IPS DF 19.7 (cell line): ENCODE measurements at regions not wholly inside any gene's neighbourhood (a gene's known extent, or its start where the extent isn't known, plus 50 kb on each side); places are given as distances from the start of the nearest gene placed in this dataset.
"Not testable (repeated sequence)": the region's sequence is repeated elsewhere in the genome, so short reads cannot be mapped to it uniquely, and the experiment has no call there.

Experiments
- DNase-seq: peaks from one replicate; pipeline ENCODE4 v3.0.0-alpha.2; 2013; ENCODE audit warnings: low read depth, low spot score

DNA sequence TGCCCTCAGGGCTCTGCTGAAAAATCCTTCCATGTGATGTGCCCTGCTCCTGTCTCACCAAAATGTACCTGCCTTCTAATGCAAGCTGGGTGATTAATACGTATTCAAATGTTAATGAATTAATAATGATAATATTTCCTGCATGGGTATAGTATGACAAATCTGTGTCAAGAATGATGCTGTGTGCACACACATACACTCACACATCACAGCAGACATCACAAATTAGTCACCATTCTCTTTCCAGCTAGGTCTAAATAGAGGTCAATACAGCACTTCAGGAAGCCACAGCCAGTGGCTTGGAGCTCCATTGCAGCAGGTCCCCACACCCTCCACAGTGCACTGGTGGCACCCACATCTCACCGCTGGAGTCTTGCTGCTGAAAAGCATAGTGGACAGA is 681.2 kb upstream of the NRP1 start:
- no peak for DNase-seq

- no peak for DNase-seq
Measured at GRCh38 chr10:34013235-34013634, 678.8 kb upstream of the NRP1 start.

- DNase-seq: no peak
Measured at GRCh38 chr10:34010891-34011290, 676.4 kb upstream of the NRP1 start.

DNA sequence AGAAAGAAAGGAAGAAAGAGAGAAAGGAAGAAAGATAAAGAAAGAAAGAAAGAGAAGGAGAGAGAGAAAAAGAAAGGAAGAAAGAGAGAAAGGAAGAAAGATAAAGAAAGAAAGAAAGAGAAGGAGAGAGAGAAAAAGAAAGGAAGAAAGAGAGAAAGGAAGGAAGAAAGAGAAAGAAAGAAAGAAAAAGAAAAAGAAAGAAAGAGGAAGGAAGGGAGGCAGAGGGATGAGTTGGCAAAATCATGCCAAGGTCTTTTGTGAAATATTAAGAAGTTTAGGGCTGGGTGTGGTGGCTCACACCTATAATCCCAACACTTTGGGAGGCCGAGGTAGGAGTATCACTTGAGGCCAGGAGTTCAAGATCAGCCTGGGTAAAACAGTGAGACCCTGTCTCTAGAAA is 675.8 kb upstream of the NRP1 start:
- DNase-seq: not testable (repeated sequence)

DNA sequence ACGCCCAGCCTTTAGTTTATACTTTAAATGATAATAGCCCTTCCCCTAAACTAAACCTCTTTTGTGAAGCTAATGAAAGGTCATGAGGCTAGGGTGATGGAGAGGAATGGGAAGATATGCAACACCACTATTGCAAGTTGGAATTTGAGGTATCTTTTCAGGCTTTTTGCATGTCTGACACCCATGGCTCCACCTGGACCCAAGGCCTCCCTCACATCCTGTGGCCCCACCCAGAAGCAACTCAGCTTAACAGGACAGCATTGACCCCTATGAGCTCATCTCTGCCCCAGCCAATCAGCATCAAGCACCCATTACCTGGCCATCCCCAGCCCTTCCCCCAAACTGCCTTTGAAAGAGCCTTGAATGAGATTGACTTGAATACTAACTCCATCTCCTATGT is 674.2 kb upstream of the NRP1 start:
- DNase-seq: peak; percentile 82

- DNase-seq: no peak
Measured at GRCh38 chr10:34006471-34006870, 672.0 kb upstream of the NRP1 start.

- no peak for DNase-seq
Measured at GRCh38 chr10:34003561-34003960, 669.1 kb upstream of the NRP1 start.

GRCh38 chr10:34002896-34003295 is 668.4 kb upstream of the NRP1 start:
- DNase-seq: no peak

GRCh38 chr10:34001831-34002230 is 667.4 kb upstream of the NRP1 start:
- no peak for DNase-seq

GRCh38 chr10:34001087-34001580 is 666.7 kb upstream of the NRP1 start:
- DNase-seq: no peak

DNA sequence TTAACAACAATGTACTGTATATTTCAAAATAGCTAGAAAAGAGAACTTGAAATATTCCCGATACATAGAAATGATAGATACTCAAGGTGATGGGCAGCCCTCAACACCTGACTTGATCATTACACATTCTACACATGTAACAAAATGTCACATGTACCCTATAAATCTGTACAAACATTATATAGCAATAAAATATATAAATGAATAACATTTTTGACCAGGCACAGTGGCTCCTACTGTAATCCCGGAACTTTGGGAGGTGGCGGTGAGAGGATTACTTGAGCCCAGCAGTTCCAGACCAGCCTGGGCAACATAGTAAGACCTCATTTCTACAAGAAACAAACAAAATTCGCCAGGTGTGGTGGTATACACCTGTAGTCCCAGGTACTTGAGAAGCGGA is 659.5 kb upstream of the NRP1 start:
- DNase-seq: no peak

GRCh38 chr10:33991924-33992323 is 657.5 kb upstream of the NRP1 start:
- DNase-seq: no peak

DNA sequence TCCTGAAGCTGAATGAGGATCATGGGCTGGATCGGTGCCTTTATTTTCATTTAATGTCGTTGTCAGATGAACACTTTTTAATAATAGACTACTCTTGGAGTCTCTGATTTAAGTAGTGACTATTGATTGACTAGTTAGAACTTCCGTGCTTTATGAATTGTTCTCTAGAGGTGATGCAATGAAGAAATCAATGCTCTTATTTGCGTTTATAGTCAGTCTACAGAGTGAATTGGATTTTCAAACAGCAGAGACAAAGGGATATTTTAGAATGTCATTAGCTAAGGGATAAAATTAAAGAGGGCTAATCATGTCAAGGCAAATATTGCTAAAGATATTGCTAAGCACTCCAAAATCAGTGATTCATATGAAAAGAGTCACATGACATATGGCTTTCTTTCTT is 652.0 kb upstream of the NRP1 start:
- DNase-seq: no peak

DNA sequence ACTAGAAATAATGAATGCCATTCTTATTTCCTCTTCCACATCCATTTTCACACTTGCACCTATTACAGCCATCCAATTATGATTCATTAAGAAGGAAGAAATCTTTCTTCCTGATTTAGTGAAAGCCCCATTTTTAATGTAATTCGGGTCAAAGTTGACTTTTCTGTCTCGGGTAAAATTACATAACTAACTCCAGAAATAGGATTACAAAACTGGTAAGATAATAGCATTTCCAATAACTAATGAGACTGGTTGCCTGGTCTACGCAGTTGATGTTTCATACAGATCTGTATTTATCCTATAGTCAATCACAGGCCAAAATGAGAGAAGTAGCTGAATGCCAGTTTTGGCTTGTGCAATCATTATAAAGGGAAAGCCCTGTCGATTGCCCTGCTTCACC is 651.5 kb upstream of the NRP1 start:
- DNase-seq: no peak

- no peak for DNase-seq
Measured at GRCh38 chr10:33982995-33983394, 648.5 kb upstream of the NRP1 start.

- DNase-seq: no peak
Measured at GRCh38 chr10:33981301-33981700, 646.8 kb upstream of the NRP1 start.

DNA sequence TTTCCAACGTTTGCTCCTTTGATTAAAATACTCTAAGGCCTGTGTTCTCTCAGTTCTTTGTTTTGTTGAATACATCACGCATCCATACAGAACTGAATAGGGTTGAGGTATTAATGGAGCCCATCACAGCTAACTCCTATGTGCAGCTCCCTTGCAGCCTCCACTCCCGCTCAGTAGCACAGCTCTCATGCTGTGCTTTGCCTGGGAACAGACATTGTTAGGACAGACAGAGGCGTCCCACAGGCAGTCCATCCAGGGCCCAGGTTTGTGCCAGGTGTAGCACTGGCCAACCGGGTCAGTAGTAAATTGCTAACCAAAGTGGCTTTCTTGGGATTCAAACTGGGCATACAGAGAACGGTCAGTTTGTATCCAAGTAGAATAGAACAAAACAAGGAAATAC is 644.7 kb upstream of the NRP1 start:
- DNase-seq: no peak

GRCh38 chr10:33975481-33975880 is 641.0 kb upstream of the NRP1 start:
- no peak for DNase-seq

DNA sequence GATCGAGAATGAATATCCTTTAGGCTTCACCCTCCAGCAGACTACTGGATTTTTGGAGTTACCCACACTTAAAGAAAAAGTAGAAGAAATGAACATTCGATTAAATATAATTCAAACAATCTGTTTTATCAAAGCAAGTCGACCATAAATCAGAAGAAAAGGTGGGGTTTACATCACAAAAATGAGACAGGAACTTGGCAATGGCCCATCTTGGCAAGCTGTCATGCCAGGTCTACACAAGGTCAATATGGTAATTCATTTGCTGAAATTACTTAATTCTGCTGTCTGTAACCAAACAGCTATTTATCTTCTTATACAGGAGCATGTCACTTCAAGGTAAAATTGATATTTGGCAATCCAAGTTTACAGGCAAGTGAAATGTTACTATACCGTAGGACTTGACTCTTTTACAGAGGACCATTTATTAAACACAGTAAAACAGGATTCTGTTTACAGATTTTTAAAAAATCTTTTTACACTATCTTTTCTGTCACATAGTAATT is 640.6 kb upstream of the NRP1 start:
- no peak for DNase-seq

- DNase-seq: no peak
Measured at GRCh38 chr10:33968983-33969382, 634.5 kb upstream of the NRP1 start.

- no peak for DNase-seq
Measured at GRCh38 chr10:33967606-33968120, 633.2 kb upstream of the NRP1 start.

DNA sequence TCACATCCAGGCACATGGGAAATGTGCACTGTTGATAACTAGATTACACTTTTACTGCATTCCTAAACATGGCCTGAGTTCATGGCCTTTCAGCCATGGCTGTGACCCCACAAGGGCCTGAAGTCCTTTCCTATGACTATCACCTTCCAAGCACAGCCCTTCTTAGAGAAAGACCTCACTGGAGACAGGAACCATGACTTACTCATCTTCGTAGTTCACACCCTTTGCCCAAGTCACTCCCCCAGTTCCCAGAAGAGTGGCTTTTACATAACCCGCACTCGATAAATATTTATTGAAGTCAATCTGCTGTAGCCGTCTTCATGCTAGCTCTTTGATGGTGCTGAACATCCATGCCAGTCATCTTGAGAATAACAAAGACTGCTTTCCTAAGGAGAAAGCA is 632.5 kb upstream of the NRP1 start:
- no peak for DNase-seq

GRCh38 chr10:33965795-33966581 is 631.5 kb upstream of the NRP1 start:
- no peak for DNase-seq
